ENCODE measurements at regions not wholly inside any gene's neighbourhood (a gene's known extent, or its start where the extent isn't known, plus 50 kb on each side); places are given as distances from the start of the nearest gene placed in this dataset.

- TF ChIP-seq CREB5 (CRISPR knock-in tag; IDR thresholded peaks at IDR 0.05; ENCODE audit: low read depth) (no peak), ZC3H10 (CRISPR knock-in tag; IDR thresholded peaks at IDR 0.05) (no peak), CSDC2 (CRISPR knock-in tag; IDR thresholded peaks at IDR 0.05) (no peak), CSRNP3 (CRISPR knock-in tag; IDR thresholded peaks at IDR 0.05) (no peak), ISL1 (CRISPR knock-in tag; IDR thresholded peaks at IDR 0.05) (no peak), PATZ1 (CRISPR knock-in tag; IDR thresholded peaks at IDR 0.05; ENCODE audit: borderline replicate concordance) (no peak), ZFP30 (CRISPR knock-in tag; IDR thresholded peaks at IDR 0.05) (no peak)
Measured at GRCh38 chr2:64934530-64934929, 54.7 kb upstream of the SLC1A4 start.

Data from SK-N-SH treated with all-trans-retinoic acid at 6 μM for 48 hours (cell line).